CD4-positive, alpha-beta memory T cell (primary cell): ENCODE measurements at regions not wholly inside any gene's neighbourhood (a gene's known extent, or its start where the extent isn't known, plus 50 kb on each side); places are given as distances from the start of the nearest gene placed in this dataset.
"Not testable (repeated sequence)": the region's sequence is repeated elsewhere in the genome, so short reads cannot be mapped to it uniquely, and the experiment has no call there.

ENCODE experiments used
- CTCF ChIA-PET: fragments of 350-600 bp; sonication (Branson Sonifier 250); formaldehyde crosslinking; loops from one replicate; lab custom pipeline; 2021; ENCODE audit warnings: inconsistent platforms; ENCODE audit not compliant: partially characterized antibody; lab: Charles Lee
- POLR2A ChIA-PET: fragments of 350-600 bp; sonication (Branson Sonifier 250); formaldehyde crosslinking; loops from one replicate; lab custom pipeline; 2021; ENCODE audit not compliant: partially characterized antibody; lab: Charles Lee
- DNase-seq, 5 donors: peaks; one replicate each; pipeline versions ENCODE4 v3.0.0 to v3.0.0-alpha.2; 2020 to 2022; ENCODE audit warnings: mixed read lengths in 1 of 5
- H3K27ac ChIP-seq: one replicate; pipeline ENCODE4 v1.7.0; 2013; ENCODE audit warnings: low read depth, low read length
- H3K27me3 ChIP-seq: 2 replicates; pipeline ENCODE4 v1.7.0; 2013; ENCODE audit warnings: mild to moderate bottlenecking, low read length, moderate library complexity; ENCODE audit not compliant: insufficient read depth
- H3K36me3 ChIP-seq: 2 replicates; pipeline ENCODE4 v1.7.0; 2013; ENCODE audit warnings: mild to moderate bottlenecking, low read length, moderate library complexity; ENCODE audit not compliant: insufficient read depth
- H3K4me1 ChIP-seq: 2 replicates; pipeline ENCODE4 v1.7.0; 2013; ENCODE audit warnings: mild to moderate bottlenecking, low read length, moderate library complexity; ENCODE audit not compliant: insufficient read depth
- H3K4me3 ChIP-seq, 2 donors: one replicate each; pipeline ENCODE4 v1.7.0; 2013; ENCODE audit warnings: low read length in 2 of 2, mild to moderate bottlenecking in 1 of 2
- H3K9me3 ChIP-seq, 2 donors: one replicate each; pipeline ENCODE4 v1.7.0; 2013; ENCODE audit warnings: low read length in 2 of 2, control low read depth in 1 of 2; ENCODE audit not compliant: control insufficient read depth in 1 of 2
- H3K27ac Mint-ChIP-seq, 7 donors: one replicate each; pipeline ENCODE4 v1.8.0; 2020 to 2021; ENCODE audit warnings: mixed read lengths in 7 of 7, mild to moderate bottlenecking in 6 of 7, inconsistent platforms in 3 of 7, moderate library complexity in 3 of 7
- H3K27me3 Mint-ChIP-seq, 2 donors: one replicate each; pipeline ENCODE4 v1.8.0; 2020 to 2021; ENCODE audit warnings: mixed read lengths in 2 of 2
- H3K36me3 Mint-ChIP-seq, 2 donors: one replicate each; pipeline ENCODE4 v1.8.0; 2020 to 2021; ENCODE audit warnings: mixed read lengths in 2 of 2, inconsistent platforms in 1 of 2, mild to moderate bottlenecking in 1 of 2
- H3K4me1 Mint-ChIP-seq, 4 donors: one replicate each; pipeline ENCODE4 v1.8.0; 2020 to 2021; ENCODE audit warnings: mixed read lengths in 4 of 4, mild to moderate bottlenecking in 1 of 4
- H3K4me3 Mint-ChIP-seq, 8 donors: one replicate each; pipeline ENCODE4 v1.8.0; 2020 to 2021; ENCODE audit warnings: mixed read lengths in 8 of 8, mild to moderate bottlenecking in 7 of 8, moderate library complexity in 6 of 8, inconsistent platforms in 3 of 8
- H3K9me3 Mint-ChIP-seq, 8 donors: one replicate each; pipeline ENCODE4 v1.8.0; 2020 to 2021; ENCODE audit warnings: mixed read lengths in 8 of 8, mild to moderate bottlenecking in 5 of 8, inconsistent platforms in 3 of 8, moderate library complexity in 1 of 8
- intact Hi-C: fragments of 100-400 bp; cut with micrococcal nuclease; formaldehyde crosslinking; loops from one replicate; pipeline ENCODE4 v1.15.1; 2023

GRCh38 chr13:78497702-78498355 is 105.5 kb downstream of the POU4F1 start:
- H3K27ac Mint-ChIP-seq = no peak overlapping the region
- H3K4me1 Mint-ChIP-seq = no peaks in the 10 kb centered on the region
- Histone ChIP-seq H3K27ac (no peak overlapping the region), H3K27me3 (no peaks in the 10 kb centered on the region), H3K4me1 (no peaks in the 10 kb centered on the region), H3K9me3 (no peaks in the 10 kb centered on the region), H3K4me3 (no peak overlapping the region), H3K36me3 (no peaks in the 10 kb centered on the region)
- no peak overlapping the region for H3K4me3 Mint-ChIP-seq
- no peak for DNase-seq
- peaks cover 0 to 5% (median 1%) of the 10 kb centered on the region in 8 donors for H3K9me3 Mint-ChIP-seq
- intact Hi-C loops = no loop called here
- H3K27me3 Mint-ChIP-seq = peaks cover 1 to 3% of the 10 kb centered on the region in 2 donors
- H3K36me3 Mint-ChIP-seq = no peaks in the 10 kb centered on the region
- CTCF ChIA-PET = no interaction called here
- POLR2A ChIA-PET = no interaction called here

- Mint-ChIP-seq H3K9me3 (peaks cover 0 to 15% (median 8%) of the 10 kb centered on the region in 8 donors), H3K27me3 (peaks cover 0 to 2% of the 10 kb centered on the region in 2 donors), H3K4me1 (no peaks in the 10 kb centered on the region), H3K27ac (no peak overlapping the region), H3K36me3 (no peaks in the 10 kb centered on the region), H3K4me3 (no peak overlapping the region)
- Histone ChIP-seq H3K36me3 (no peaks in the 10 kb centered on the region), H3K27ac (no peak overlapping the region), H3K4me3 (no peak overlapping the region), H3K27me3 (no peaks in the 10 kb centered on the region), H3K9me3 (no peaks in the 10 kb centered on the region), H3K4me1 (no peaks in the 10 kb centered on the region)
- DNase-seq = no peak
- intact Hi-C loops = no loop called here
- CTCF ChIA-PET = no interaction called here
- POLR2A ChIA-PET = no interaction called here
Measured at GRCh38 chr13:78491978-78492377, 111.4 kb downstream of the POU4F1 start.

- H3K27ac Mint-ChIP-seq, CTCF ChIA-PET, H3K4me3 Mint-ChIP-seq, DNase-seq, H3K36me3 ChIP-seq, H3K27me3 Mint-ChIP-seq, H3K36me3 Mint-ChIP-seq, intact Hi-C loops, POLR2A ChIA-PET, H3K27ac ChIP-seq, H3K4me3 ChIP-seq, H3K9me3 ChIP-seq, H3K27me3 ChIP-seq, H3K4me1 ChIP-seq, H3K4me1 Mint-ChIP-seq: not testable (repeated sequence)
- peaks cover 0 to 15% (median 10%) of the 10 kb centered on the region in 8 donors for H3K9me3 Mint-ChIP-seq
Measured at GRCh38 chr13:78490225-78490624, 113.1 kb downstream of the POU4F1 start.

GRCh38 chr13:78487707-78488106 is 115.6 kb downstream of the POU4F1 start:
- H3K27me3 ChIP-seq = no peaks in the 10 kb centered on the region
- ChIA-PET POLR2A (no interaction called here), CTCF (no interaction called here)
- H3K4me3 ChIP-seq = no peak overlapping the region
- H3K4me1 ChIP-seq = no peaks in the 10 kb centered on the region
- no peaks in the 10 kb centered on the region for H3K9me3 ChIP-seq
- peaks cover 0 to 2% of the 10 kb centered on the region in 2 donors for H3K27me3 Mint-ChIP-seq
- H3K27ac Mint-ChIP-seq = no peak overlapping the region
- DNase-seq = no peak
- no peaks in the 10 kb centered on the region for H3K36me3 ChIP-seq
- no peaks in the 10 kb centered on the region for H3K4me1 Mint-ChIP-seq
- no peak overlapping the region for H3K27ac ChIP-seq
- no peak overlapping the region for H3K4me3 Mint-ChIP-seq
- H3K9me3 Mint-ChIP-seq = peaks cover 0 to 14% (median 10%) of the 10 kb centered on the region in 8 donors
- no peaks in the 10 kb centered on the region for H3K36me3 Mint-ChIP-seq
- intact Hi-C loops = no loop called here

- Histone ChIP-seq H3K9me3 (no peaks in the 10 kb centered on the region), H3K27ac (no peak overlapping the region), H3K4me3 (no peak overlapping the region), H3K36me3 (no peaks in the 10 kb centered on the region), H3K27me3 (no peaks in the 10 kb centered on the region), H3K4me1 (no peaks in the 10 kb centered on the region)
- intact Hi-C loops = no loop called here
- ChIA-PET POLR2A (no interaction called here), CTCF (no interaction called here)
- Mint-ChIP-seq H3K36me3 (no peaks in the 10 kb centered on the region), H3K4me1 (no peaks in the 10 kb centered on the region), H3K4me3 (no peak overlapping the region), H3K27me3 (peaks cover 0 to 2% of the 10 kb centered on the region in 2 donors), H3K27ac (no peak overlapping the region), H3K9me3 (peaks cover 0 to 10% (median 2%) of the 10 kb centered on the region in 8 donors)
- no peak for DNase-seq
Measured at GRCh38 chr13:78485803-78486202, 117.5 kb downstream of the POU4F1 start.

GRCh38 chr13:78478183-78478582 is 125.2 kb downstream of the POU4F1 start:
- Histone ChIP-seq H3K9me3 (no peaks in the 10 kb centered on the region), H3K4me3 (no peak overlapping the region), H3K4me1 (no peaks in the 10 kb centered on the region), H3K36me3 (no peaks in the 10 kb centered on the region), H3K27ac (no peak overlapping the region), H3K27me3 (no peaks in the 10 kb centered on the region)
- CTCF ChIA-PET = no interaction called here
- peaks cover 0 to 2% (median 0%) of the 10 kb centered on the region in 8 donors for H3K9me3 Mint-ChIP-seq
- no peak overlapping the region for H3K27ac Mint-ChIP-seq
- no peak overlapping the region for H3K4me3 Mint-ChIP-seq
- POLR2A ChIA-PET = no interaction called here
- no peaks in the 10 kb centered on the region for H3K4me1 Mint-ChIP-seq
- intact Hi-C loops = no loop called here
- H3K27me3 Mint-ChIP-seq = peaks cover 1 to 5% of the 10 kb centered on the region in 2 donors
- DNase-seq = no peak
- no peaks in the 10 kb centered on the region for H3K36me3 Mint-ChIP-seq

- ChIA-PET POLR2A (no interaction called here), CTCF (interaction anchor here (1.3 kb wide), 1 partner anchor 9 kb away, joined by 5 read pairs; no protein-coding TSS in a partner anchor)
- Histone ChIP-seq H3K4me3 (no peak overlapping the region), H3K36me3 (no peaks in the 10 kb centered on the region), H3K27me3 (no peaks in the 10 kb centered on the region), H3K4me1 (no peaks in the 10 kb centered on the region), H3K9me3 (no peaks in the 10 kb centered on the region), H3K27ac (no peak overlapping the region)
- intact Hi-C loops = no loop called here
- H3K27ac Mint-ChIP-seq = no peak overlapping the region
- H3K36me3 Mint-ChIP-seq = no peaks in the 10 kb centered on the region
- H3K27me3 Mint-ChIP-seq = peaks cover 1 to 5% of the 10 kb centered on the region in 2 donors
- no peak overlapping the region for H3K4me3 Mint-ChIP-seq
- H3K9me3 Mint-ChIP-seq = peaks cover 0 to 2% (median 0%) of the 10 kb centered on the region in 8 donors
- no peak for DNase-seq
- H3K4me1 Mint-ChIP-seq = no peaks in the 10 kb centered on the region
Measured at GRCh38 chr13:78476910-78477309, 126.4 kb downstream of the POU4F1 start.
